PC-3 (cell line): ENCODE measurements at regions not wholly inside any gene's neighbourhood (a gene's known extent, or its start where the extent isn't known, plus 50 kb on each side); places are given as distances from the start of the nearest gene placed in this dataset.

ENCODE experiments used
- ATAC-seq: fragments of 200-7000 bp; cut with Tn5 transposase; 2 replicates; pipeline ENCODE4 v1.9.1; 2020; ENCODE audit warnings: mild to moderate bottlenecking, moderate library complexity
- BruUV-seq: library from RNA; stranded (reverse); fragments of 400-500 nt; replicated peaks from 2 replicates; lab custom pipeline; 2021; lab: Mats Ljungman, UMichigan
- CTCF ChIA-PET: fragments of 300-600 bp; sonication (Branson Sonifier 250); formaldehyde crosslinking; loops from one replicate; lab custom pipeline; 2022; ENCODE audit warnings: antibody characterized with exemption; lab: Charles Lee
- POLR2A ChIA-PET: fragments of 300-600 bp; sonication (Branson Sonifier 250); formaldehyde crosslinking; loops from one replicate; lab custom pipeline; 2022; ENCODE audit warnings: antibody characterized with exemption; ENCODE audit not compliant: unreplicated experiment; lab: Charles Lee
- DNase-seq: peaks from one replicate; pipeline ENCODE4 v3.0.0-alpha.2; 2015
- H2AFZ ChIP-seq: fragments of 300-600 bp; sonication (generic); 2 replicates; pipeline ENCODE4 v1.6.0; 2016; ENCODE audit warnings: antibody characterized with exemption, low read length
- H3F3A ChIP-seq: fragments of 300-600 bp; sonication (generic); one replicate; pipeline ENCODE4 v1.6.0; 2017; ENCODE audit warnings: antibody characterized with exemption, low read length, control low read depth, mild to moderate bottlenecking; ENCODE audit not compliant: unreplicated experiment
- H3K27ac ChIP-seq: fragments of 300-600 bp; sonication (generic); 2 replicates; pipeline ENCODE4 v1.5.1; 2016; ENCODE audit warnings: mild to moderate bottlenecking, low read length
- H3K27me3 ChIP-seq: fragments of 300-600 bp; sonication (generic); 2 replicates; pipeline ENCODE4 v1.6.1; 2016; ENCODE audit warnings: low read length, mixed read lengths
- H3K36me3 ChIP-seq: fragments of 300-600 bp; sonication (generic); 2 replicates; pipeline ENCODE4 v1.6.1; 2016; ENCODE audit warnings: low read depth, mixed run types, low read length, mixed read lengths
- H3K4me1 ChIP-seq: fragments of 300-600 bp; sonication (generic); 2 replicates; pipeline ENCODE4 v1.5.1; 2016; ENCODE audit warnings: low read length; ENCODE audit not compliant: insufficient read depth
- H3K4me2 ChIP-seq: fragments of 300-600 bp; sonication (generic); 2 replicates; pipeline ENCODE4 v1.6.0; 2016; ENCODE audit warnings: low read length
- H3K4me3 ChIP-seq: fragments of 300-600 bp; sonication (generic); 2 replicates; pipeline ENCODE4 v1.5.1; 2016; ENCODE audit warnings: mild to moderate bottlenecking, low read length, mixed read lengths
- H3K79me2 ChIP-seq: fragments of 300-600 bp; sonication (generic); 2 replicates; pipeline ENCODE4 v1.6.1; 2017; ENCODE audit warnings: low read length, mixed read lengths
- H3K9ac ChIP-seq: fragments of 300-600 bp; sonication (generic); 2 replicates; pipeline ENCODE4 v1.6.0; 2016; ENCODE audit warnings: mild to moderate bottlenecking, low read length
- H3K9me2 ChIP-seq: fragments of 300-600 bp; sonication (generic); replicated peaks from 2 replicates; pipeline ENCODE4 v1.6.1; 2016; ENCODE audit warnings: mixed run types, low read length, mixed read lengths
- H3K9me3 ChIP-seq: fragments of 300-600 bp; sonication (generic); 2 replicates; pipeline ENCODE4 v1.6.1; 2016; ENCODE audit warnings: low read length, mixed read lengths
- H4K20me1 ChIP-seq: fragments of 300-600 bp; sonication (generic); 2 replicates; pipeline ENCODE4 v1.6.1; 2016; ENCODE audit warnings: low read length, mixed read lengths
- CTCF ChIP-seq: fragments of 300-600 bp; sonication (generic); conservative IDR thresholded peaks from 2 replicates; pipeline ENCODE4 v1.5.1; 2017; ENCODE audit warnings: antibody characterized with exemption, low read depth, mild to moderate bottlenecking, low read length
- EZH2 ChIP-seq: fragments of 300-600 bp; sonication (generic); IDR thresholded peaks from one replicate; pipeline ENCODE4 v1.6.1; 2017; ENCODE audit warnings: antibody characterized with exemption, mild to moderate bottlenecking, low read length; ENCODE audit not compliant: unreplicated experiment
- EZH2phosphoT487 ChIP-seq: fragments of 300-600 bp; sonication (generic); IDR thresholded peaks from 2 replicates; pipeline ENCODE4 v1.6.1; 2018; ENCODE audit warnings: mild to moderate bottlenecking, antibody characterized with exemption, low read length, borderline replicate concordance
- intact Hi-C: fragments of 100-400 bp; cut with micrococcal nuclease; formaldehyde crosslinking; loops from 2 replicates; pipeline ENCODE4 v1.9.0; 2023

GRCh38 chr3:171954690-171955383 is 84.5 kb upstream of the FNDC3B start:
- Histone ChIP-seq H2AFZ (no peak overlapping the region), H3K36me3 (no peaks in the 10 kb centered on the region), H3K9ac (no peak overlapping the region), H3K4me3 (no peak overlapping the region), H4K20me1 (no peaks in the 10 kb centered on the region), H3K27ac (no peak overlapping the region), H3K27me3 (no peaks in the 10 kb centered on the region), H3K4me2 (no peak overlapping the region), H3K9me3 (no peaks in the 10 kb centered on the region), H3K79me2 (no peaks in the 10 kb centered on the region), H3K4me1 (peaks cover 58% of the 10 kb centered on the region), H3F3A (no peaks in the 10 kb centered on the region), H3K9me2 (no peaks in the 10 kb centered on the region)
- ChIA-PET CTCF (no interaction called here), POLR2A (no interaction called here)
- intact Hi-C loops, result loop anchor here (5.0 kb wide), 1 partner anchor 82 kb away; the partner anchor contains the start of gene FNDC3B
- BruUV-seq, result no TSS peak
- ATAC-seq (no peak), DNase-seq (no peak)
- no peak for TF ChIP-seq CTCF
- no peak for TF ChIP-seq EZH2phosphoT487
- TF ChIP-seq EZH2, result no peak

GRCh38 chr3:171955598-171955997 is 83.8 kb upstream of the FNDC3B start:
- no peak for ATAC-seq
- Histone ChIP-seq H3K36me3 (no peaks in the 10 kb centered on the region), H3K9me3 (no peaks in the 10 kb centered on the region), H3F3A (no peaks in the 10 kb centered on the region), H2AFZ (no peak overlapping the region), H3K4me2 (no peak overlapping the region), H4K20me1 (no peaks in the 10 kb centered on the region), H3K4me3 (no peak overlapping the region), H3K9me2 (no peaks in the 10 kb centered on the region), H3K4me1 (peaks cover 58% of the 10 kb centered on the region), H3K79me2 (no peaks in the 10 kb centered on the region), H3K27ac (no peak overlapping the region), H3K9ac (no peak overlapping the region), H3K27me3 (no peaks in the 10 kb centered on the region)
- DNase-seq, result no peak
- POLR2A ChIA-PET, result no interaction called here
- intact Hi-C loops, result no loop called here
- CTCF ChIA-PET, result no interaction called here
- TF ChIP-seq EZH2, result no peak
- no peak for TF ChIP-seq CTCF
- no peak for TF ChIP-seq EZH2phosphoT487
- no TSS peak for BruUV-seq

- ATAC-seq (no peak), DNase-seq (no peak)
- no peaks in the 10 kb centered on the region for H3K79me2 ChIP-seq
- peaks cover 56% of the 10 kb centered on the region for H3K4me1 ChIP-seq
- H3K27me3 ChIP-seq, result no peaks in the 10 kb centered on the region
- intact Hi-C loops, result no loop called here
- CTCF ChIA-PET, result no interaction called here
- TF ChIP-seq EZH2 (no peak), EZH2phosphoT487 (no peak)
- no peak overlapping the region for H3K4me2 ChIP-seq
- H2AFZ ChIP-seq, result no peak overlapping the region
- H4K20me1 ChIP-seq, result no peaks in the 10 kb centered on the region
- no peak overlapping the region for H3K4me3 ChIP-seq
- no peaks in the 10 kb centered on the region for H3F3A ChIP-seq
- POLR2A ChIA-PET, result no interaction called here
- no peak overlapping the region for H3K9ac ChIP-seq
- no peaks in the 10 kb centered on the region for H3K9me3 ChIP-seq
- no TSS peak for BruUV-seq
- no peak overlapping the region for H3K27ac ChIP-seq
- no peaks in the 10 kb centered on the region for H3K9me2 ChIP-seq
- no peaks in the 10 kb centered on the region for H3K36me3 ChIP-seq
Observed at GRCh38 chr3:171956181-171956683, 83.1 kb upstream of the FNDC3B start.
